GM10248 (cell line): ENCODE measurements at regions not wholly inside any gene's neighbourhood (a gene's known extent, or its start where the extent isn't known, plus 50 kb on each side); places are given as distances from the start of the nearest gene placed in this dataset.

Experiments
- CTCF ChIA-PET: fragments of 300-600 bp; sonication (Branson Sonifier 250); formaldehyde crosslinking; extraction: SDS; loops from one replicate; lab custom pipeline; 2021; ENCODE audit warnings: antibody characterized with exemption; lab: Yijun Ruan, JAX
- POLR2A ChIA-PET: fragments of 350-650 bp; sonication (Branson Sonifier 250); formaldehyde crosslinking; extraction: SDS; loops from one replicate; lab custom pipeline; 2020; ENCODE audit warnings: antibody characterized with exemption; lab: Yijun Ruan, JAX
- DNase-seq: peaks from one replicate; pipeline ENCODE4 v3.0.0; 2012; ENCODE audit errors: extremely low spot score
- CTCF ChIP-seq: IDR thresholded peaks from 2 replicates; pipeline ENCODE4 v1.5.1; 2012; ENCODE audit warnings: mild to moderate bottlenecking, low read depth; ENCODE audit errors: extremely low read depth, missing control alignments, control extremely low read depth

- ChIA-PET POLR2A (no interaction called here), CTCF (no interaction called here)
- DNase-seq: no peak
- TF ChIP-seq CTCF: no peak
These were observed 440.1 kb downstream of the MIAT start for GRCh38 chr22:27097506-27097905.

DNA sequence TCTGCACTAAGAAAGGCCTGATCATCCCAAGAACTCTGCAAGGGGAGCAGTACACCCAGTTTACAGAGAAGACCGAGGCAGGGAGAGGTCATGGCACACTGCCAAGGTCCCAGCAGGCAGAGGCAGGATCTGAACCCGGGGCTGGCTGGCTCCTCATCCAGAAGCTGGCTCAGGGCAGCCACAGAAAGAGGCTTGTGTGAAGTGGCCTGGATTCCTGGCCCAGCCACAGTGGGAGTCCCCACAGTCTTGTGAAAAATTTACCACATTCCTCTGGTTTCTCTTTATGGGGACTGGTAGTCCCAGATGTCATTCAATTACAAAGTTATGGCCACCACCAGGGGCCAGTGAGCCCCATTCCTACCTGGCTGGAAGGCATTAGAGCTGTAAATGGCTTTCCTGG lies 440.5 kb downstream of the MIAT start:
- TF ChIP-seq CTCF: no peak
- ChIA-PET POLR2A (no interaction called here), CTCF (no interaction called here)
- no peak for DNase-seq

DNA sequence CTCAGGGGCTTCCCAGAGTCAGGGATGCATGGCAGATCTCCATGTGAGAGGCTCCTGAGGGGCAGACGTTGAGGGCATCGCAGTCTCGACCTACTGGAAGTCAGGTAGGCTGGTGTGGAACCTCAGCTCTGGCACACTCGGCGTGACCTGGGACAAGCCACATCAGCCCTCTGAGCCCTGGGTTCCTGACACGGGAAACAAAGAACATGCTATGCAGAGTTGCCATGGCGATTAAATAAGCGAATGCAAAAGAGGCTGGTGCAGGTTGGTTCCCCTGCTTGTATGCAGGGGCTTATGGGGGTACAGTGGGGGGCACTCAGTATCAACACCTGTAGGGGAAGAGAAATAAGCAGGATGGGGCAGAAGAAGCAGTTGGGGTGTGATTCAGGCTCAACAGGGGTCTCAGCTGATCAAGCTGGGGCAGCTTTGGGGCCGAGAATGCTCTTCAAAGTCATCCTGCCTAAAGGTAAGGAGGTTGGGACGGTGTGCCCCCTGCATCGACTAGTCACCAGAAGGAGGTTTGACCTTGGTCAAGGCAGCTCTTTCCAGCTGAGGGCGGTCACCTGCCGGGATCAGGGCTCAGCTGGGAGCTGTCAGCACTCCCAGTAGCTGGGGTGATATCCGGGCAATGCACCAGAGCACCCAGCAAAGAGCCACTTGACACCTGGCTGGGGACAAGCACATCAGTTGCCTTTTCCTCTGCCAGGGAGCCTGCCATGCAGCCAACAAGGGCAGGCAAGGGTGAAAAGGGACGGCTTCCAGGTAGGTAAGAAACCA lies 442.7 kb downstream of the MIAT start:
- POLR2A ChIA-PET: no interaction called here
- no peak for DNase-seq
- no peak for TF ChIP-seq CTCF
- CTCF ChIA-PET: no interaction called here

DNA sequence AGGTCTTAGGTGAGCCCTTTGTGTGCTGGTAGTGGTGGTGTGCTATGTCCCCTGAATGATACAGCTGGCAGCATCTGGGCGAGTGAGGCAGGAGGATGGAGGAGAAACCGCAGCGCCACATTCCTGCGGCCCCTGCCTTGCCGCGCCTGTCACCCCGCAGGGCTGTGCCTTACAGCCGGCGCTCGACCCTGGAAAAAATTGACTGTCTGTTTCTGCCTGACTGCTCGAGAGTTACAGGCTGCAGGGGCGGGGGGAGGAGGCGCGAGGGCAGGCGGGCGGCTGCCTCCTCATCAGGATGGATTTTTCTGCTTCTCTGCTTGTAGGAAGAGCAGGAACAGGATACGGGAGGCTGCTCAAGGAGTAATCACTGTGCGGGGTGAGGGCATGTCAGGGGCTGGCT lies 443.4 kb downstream of the MIAT start:
- TF ChIP-seq CTCF: no peak
- no peak for DNase-seq
- ChIA-PET CTCF (no interaction called here), POLR2A (no interaction called here)

DNA sequence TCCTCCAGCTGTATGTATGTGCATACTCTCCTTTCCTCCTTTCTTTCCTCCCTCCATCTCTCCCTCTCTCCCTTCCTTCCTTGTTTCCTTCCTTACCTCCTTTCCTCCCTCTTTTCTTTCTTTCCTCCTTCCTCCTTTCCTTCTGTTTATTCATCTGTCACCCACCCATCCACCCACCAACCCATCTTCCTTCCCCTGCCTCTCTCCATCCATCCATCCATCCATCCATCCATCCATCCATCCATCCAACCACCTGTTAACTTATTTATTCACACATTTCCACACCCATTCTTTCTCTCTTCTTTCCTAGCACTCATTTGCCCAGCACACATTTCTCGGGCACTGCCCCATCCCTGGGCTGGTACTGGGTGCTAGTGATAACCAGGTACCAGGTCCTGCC lies 443.9 kb downstream of the MIAT start:
- no peak for TF ChIP-seq CTCF
- POLR2A ChIA-PET: no interaction called here
- CTCF ChIA-PET: no interaction called here
- DNase-seq: no peak

DNA sequence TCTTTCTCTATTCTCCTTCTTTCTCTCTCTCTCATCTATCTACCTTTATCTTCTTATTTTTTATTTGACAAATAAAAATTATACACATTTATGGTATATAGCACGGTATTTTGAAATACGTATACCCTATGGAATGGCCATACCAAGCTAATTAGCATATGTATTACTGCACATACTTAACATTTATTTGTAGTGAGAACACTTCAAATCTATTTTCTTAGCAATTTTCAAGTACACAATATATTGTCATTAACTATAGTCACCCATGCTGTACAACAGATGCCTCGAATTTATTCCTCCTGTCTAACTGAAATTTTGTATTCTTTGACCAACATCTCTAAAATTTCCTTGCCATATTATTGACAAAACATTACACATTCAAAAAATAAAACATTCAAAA lies 447.1 kb downstream of the MIAT start:
- TF ChIP-seq CTCF: no peak
- ChIA-PET POLR2A (no interaction called here), CTCF (interaction anchor here (1.0 kb wide), 1 partner anchor 18 kb away, joined by 3 read pairs; no protein-coding TSS in a partner anchor)
- no peak for DNase-seq
